HG03460 (cell line): ENCODE measurements at regions not wholly inside any gene's neighbourhood (a gene's known extent, or its start where the extent isn't known, plus 50 kb on each side); places are given as distances from the start of the nearest gene placed in this dataset.

Experiments used
- ATAC-seq: cut with Tn5 transposase; IDR thresholded peaks from one replicate; pipeline ENCODE4 v1.9.1; 2021; ENCODE audit not compliant: unreplicated experiment

- ATAC-seq, result no peak
Measured at GRCh38 chr2:147482916-147483669, 361.7 kb upstream of the ACVR2A start.

GRCh38 chr2:147482111-147482895 lies 362.5 kb upstream of the ACVR2A start:
- no peak for ATAC-seq

GRCh38 chr2:147479358-147479757 lies 365.5 kb upstream of the ACVR2A start:
- ATAC-seq, result no peak

GRCh38 chr2:147473075-147473474 lies 371.8 kb upstream of the ACVR2A start:
- ATAC-seq, result no peak

- ATAC-seq, result no peak
Measured at GRCh38 chr2:147471126-147471525, 373.7 kb upstream of the ACVR2A start.

- ATAC-seq, result no peak
Measured at GRCh38 chr2:147469471-147469870, 375.4 kb upstream of the ACVR2A start.

GRCh38 chr2:147468963-147469362 lies 375.9 kb upstream of the ACVR2A start:
- ATAC-seq, result no peak

- no peak for ATAC-seq
Measured at GRCh38 chr2:147468349-147468748, 376.5 kb upstream of the ACVR2A start.

- ATAC-seq, result no peak
Measured at GRCh38 chr2:147467441-147467840, 377.4 kb upstream of the ACVR2A start.

- no peak for ATAC-seq
Measured at GRCh38 chr2:147464737-147465357, 380.0 kb upstream of the ACVR2A start.

- peak; percentile 89 for ATAC-seq
Measured at GRCh38 chr2:147463881-147464520, 380.8 kb upstream of the ACVR2A start.

GRCh38 chr2:147460155-147460554 lies 384.7 kb upstream of the ACVR2A start:
- ATAC-seq, result no peak

GRCh38 chr2:147456779-147457178 lies 388.1 kb upstream of the ACVR2A start:
- no peak for ATAC-seq

GRCh38 chr2:147451902-147452515 lies 392.8 kb upstream of the ACVR2A start:
- ATAC-seq, result no peak

GRCh38 chr2:147450661-147451510 lies 393.9 kb upstream of the ACVR2A start:
- ATAC-seq, result no peak

GRCh38 chr2:147449323-147449991 lies 395.4 kb upstream of the ACVR2A start:
- no peak for ATAC-seq

GRCh38 chr2:147442816-147443215 lies 402.0 kb upstream of the ACVR2A start:
- no peak for ATAC-seq

- no peak for ATAC-seq
Measured at GRCh38 chr2:147441182-147441581, 403.6 kb upstream of the ACVR2A start.

GRCh38 chr2:147440734-147441133 lies 404.1 kb upstream of the ACVR2A start:
- no peak for ATAC-seq

GRCh38 chr2:147439986-147440385 lies 404.8 kb upstream of the ACVR2A start:
- no peak for ATAC-seq
